ENCODE measurements at regions not wholly inside any gene's neighbourhood (a gene's known extent, or its start where the extent isn't known, plus 50 kb on each side); places are given as distances from the start of the nearest gene placed in this dataset.
"Not testable (repeated sequence)": the region's sequence is repeated elsewhere in the genome, so short reads cannot be mapped to it uniquely, and the experiment has no call there.

GRCh38 chr2:7846607-7847006, 835.2 kb upstream of the ID2 start:
- H3K27me3 ChIP-seq (ENCODE audit: insufficient read depth, low read length), result no peaks in the 10 kb centered on the region
- H3K4me3 ChIP-seq (ENCODE audit: low read length), result no peak overlapping the region
- H3K36me3 ChIP-seq (ENCODE audit: insufficient read depth, low read length), result no peaks in the 10 kb centered on the region
- H2AFZ ChIP-seq (ENCODE audit: low read depth, low read length), result no peak overlapping the region
- no peaks in the 10 kb centered on the region for H3K4me1 ChIP-seq (ENCODE audit: insufficient read depth, low read length)
- H3K9me3 ChIP-seq (ENCODE audit: low read length), result no peaks in the 10 kb centered on the region

- H2AFZ ChIP-seq (ENCODE audit: low read depth, low read length), result no peak overlapping the region
- H3K9me3 ChIP-seq (ENCODE audit: low read length), result no peaks in the 10 kb centered on the region
- H3K27me3 ChIP-seq (ENCODE audit: insufficient read depth, low read length), result no peaks in the 10 kb centered on the region
- no peaks in the 10 kb centered on the region for H3K36me3 ChIP-seq (ENCODE audit: insufficient read depth, low read length)
- H3K4me3 ChIP-seq (ENCODE audit: low read length), result no peak overlapping the region
- H3K4me1 ChIP-seq (ENCODE audit: insufficient read depth, low read length), result no peaks in the 10 kb centered on the region
Observed at GRCh38 chr2:7847321-7847720, 834.5 kb upstream of the ID2 start.

GRCh38 chr2:7849027-7849426, 832.8 kb upstream of the ID2 start:
- H2AFZ ChIP-seq (ENCODE audit: low read depth, low read length), result no peak overlapping the region
- no peaks in the 10 kb centered on the region for H3K27me3 ChIP-seq (ENCODE audit: insufficient read depth, low read length)
- H3K4me3 ChIP-seq (ENCODE audit: low read length), result no peak overlapping the region
- H3K36me3 ChIP-seq (ENCODE audit: insufficient read depth, low read length), result no peaks in the 10 kb centered on the region
- H3K4me1 ChIP-seq (ENCODE audit: insufficient read depth, low read length), result no peaks in the 10 kb centered on the region
- H3K9me3 ChIP-seq (ENCODE audit: low read length), result no peaks in the 10 kb centered on the region

- no peaks in the 10 kb centered on the region for H3K4me1 ChIP-seq (ENCODE audit: insufficient read depth, low read length)
- H2AFZ ChIP-seq (ENCODE audit: low read depth, low read length), result no peak overlapping the region
- H3K36me3 ChIP-seq (ENCODE audit: insufficient read depth, low read length), result no peaks in the 10 kb centered on the region
- H3K9me3 ChIP-seq (ENCODE audit: low read length), result no peaks in the 10 kb centered on the region
- no peak overlapping the region for H3K4me3 ChIP-seq (ENCODE audit: low read length)
- no peaks in the 10 kb centered on the region for H3K27me3 ChIP-seq (ENCODE audit: insufficient read depth, low read length)
Observed at GRCh38 chr2:7849531-7849930, 832.3 kb upstream of the ID2 start.

- Histone ChIP-seq H3K9me3 (ENCODE audit: low read length) (no peaks in the 10 kb centered on the region), H3K27me3 (ENCODE audit: insufficient read depth, low read length) (no peaks in the 10 kb centered on the region), H2AFZ (ENCODE audit: low read depth, low read length) (no peak overlapping the region), H3K36me3 (ENCODE audit: insufficient read depth, low read length) (no peaks in the 10 kb centered on the region), H3K4me1 (ENCODE audit: insufficient read depth, low read length) (no peaks in the 10 kb centered on the region), H3K4me3 (ENCODE audit: low read length) (no peak overlapping the region)
Observed at GRCh38 chr2:7852546-7852945, 829.3 kb upstream of the ID2 start.

- H3K27me3 ChIP-seq (ENCODE audit: insufficient read depth, low read length), result no peaks in the 10 kb centered on the region
- H2AFZ ChIP-seq (ENCODE audit: low read depth, low read length), result no peak overlapping the region
- H3K4me3 ChIP-seq (ENCODE audit: low read length), result no peak overlapping the region
- no peaks in the 10 kb centered on the region for H3K36me3 ChIP-seq (ENCODE audit: insufficient read depth, low read length)
- H3K4me1 ChIP-seq (ENCODE audit: insufficient read depth, low read length), result no peaks in the 10 kb centered on the region
- no peaks in the 10 kb centered on the region for H3K9me3 ChIP-seq (ENCODE audit: low read length)
Observed at GRCh38 chr2:7857904-7858303, 824.0 kb upstream of the ID2 start.

GRCh38 chr2:7858624-7859023, 823.2 kb upstream of the ID2 start:
- no peak overlapping the region for H3K4me3 ChIP-seq (ENCODE audit: low read length)
- H3K4me1 ChIP-seq (ENCODE audit: insufficient read depth, low read length), result no peaks in the 10 kb centered on the region
- no peak overlapping the region for H2AFZ ChIP-seq (ENCODE audit: low read depth, low read length)
- H3K36me3 ChIP-seq (ENCODE audit: insufficient read depth, low read length), result no peaks in the 10 kb centered on the region
- H3K27me3 ChIP-seq (ENCODE audit: insufficient read depth, low read length), result no peaks in the 10 kb centered on the region
- no peaks in the 10 kb centered on the region for H3K9me3 ChIP-seq (ENCODE audit: low read length)

- H2AFZ ChIP-seq (ENCODE audit: low read depth, low read length), result no peak overlapping the region
- H3K9me3 ChIP-seq (ENCODE audit: low read length), result no peaks in the 10 kb centered on the region
- H3K27me3 ChIP-seq (ENCODE audit: insufficient read depth, low read length), result no peaks in the 10 kb centered on the region
- no peak overlapping the region for H3K4me3 ChIP-seq (ENCODE audit: low read length)
- no peaks in the 10 kb centered on the region for H3K36me3 ChIP-seq (ENCODE audit: insufficient read depth, low read length)
- H3K4me1 ChIP-seq (ENCODE audit: insufficient read depth, low read length), result no peaks in the 10 kb centered on the region
Observed at GRCh38 chr2:7860693-7861092, 821.2 kb upstream of the ID2 start.

GRCh38 chr2:7861910-7862702, 819.8 kb upstream of the ID2 start:
- Histone ChIP-seq H3K36me3 (ENCODE audit: insufficient read depth, low read length) (no peaks in the 10 kb centered on the region), H3K4me1 (ENCODE audit: insufficient read depth, low read length) (no peaks in the 10 kb centered on the region), H3K9me3 (ENCODE audit: low read length) (no peaks in the 10 kb centered on the region), H2AFZ (ENCODE audit: low read depth, low read length) (no peak overlapping the region), H3K27me3 (ENCODE audit: insufficient read depth, low read length) (no peaks in the 10 kb centered on the region), H3K4me3 (ENCODE audit: low read length) (no peak overlapping the region)

GRCh38 chr2:7866104-7866503, 815.8 kb upstream of the ID2 start:
- Histone ChIP-seq H3K27me3 (ENCODE audit: insufficient read depth, low read length) (no peaks in the 10 kb centered on the region), H3K4me1 (ENCODE audit: insufficient read depth, low read length) (no peaks in the 10 kb centered on the region), H3K4me3 (ENCODE audit: low read length) (no peak overlapping the region), H2AFZ (ENCODE audit: low read depth, low read length) (no peak overlapping the region), H3K9me3 (ENCODE audit: low read length) (no peaks in the 10 kb centered on the region), H3K36me3 (ENCODE audit: insufficient read depth, low read length) (no peaks in the 10 kb centered on the region)

- Histone ChIP-seq H3K27me3 (ENCODE audit: insufficient read depth, low read length) (no peaks in the 10 kb centered on the region), H2AFZ (ENCODE audit: low read depth, low read length) (no peak overlapping the region), H3K4me3 (ENCODE audit: low read length) (no peak overlapping the region), H3K36me3 (ENCODE audit: insufficient read depth, low read length) (no peaks in the 10 kb centered on the region), H3K4me1 (ENCODE audit: insufficient read depth, low read length) (no peaks in the 10 kb centered on the region), H3K9me3 (ENCODE audit: low read length) (no peaks in the 10 kb centered on the region)
Observed at GRCh38 chr2:7866825-7867224, 815.0 kb upstream of the ID2 start.

- no peak overlapping the region for H3K4me3 ChIP-seq (ENCODE audit: low read length)
- no peaks in the 10 kb centered on the region for H3K36me3 ChIP-seq (ENCODE audit: insufficient read depth, low read length)
- no peak overlapping the region for H2AFZ ChIP-seq (ENCODE audit: low read depth, low read length)
- no peaks in the 10 kb centered on the region for H3K9me3 ChIP-seq (ENCODE audit: low read length)
- no peaks in the 10 kb centered on the region for H3K4me1 ChIP-seq (ENCODE audit: insufficient read depth, low read length)
- no peaks in the 10 kb centered on the region for H3K27me3 ChIP-seq (ENCODE audit: insufficient read depth, low read length)
Observed at GRCh38 chr2:7867867-7868266, 814.0 kb upstream of the ID2 start.

GRCh38 chr2:7868836-7869235, 813.0 kb upstream of the ID2 start:
- Histone ChIP-seq H3K9me3 (ENCODE audit: low read length) (no peaks in the 10 kb centered on the region), H3K4me1 (ENCODE audit: insufficient read depth, low read length) (no peaks in the 10 kb centered on the region), H3K4me3 (ENCODE audit: low read length) (no peak overlapping the region), H3K36me3 (ENCODE audit: insufficient read depth, low read length) (no peaks in the 10 kb centered on the region), H2AFZ (ENCODE audit: low read depth, low read length) (no peak overlapping the region), H3K27me3 (ENCODE audit: insufficient read depth, low read length) (no peaks in the 10 kb centered on the region)

- H3K4me1 ChIP-seq (ENCODE audit: insufficient read depth, low read length); H3K36me3 ChIP-seq (ENCODE audit: insufficient read depth, low read length); H3K9me3 ChIP-seq (ENCODE audit: low read length); H2AFZ ChIP-seq (ENCODE audit: low read depth, low read length); H3K27me3 ChIP-seq (ENCODE audit: insufficient read depth, low read length); H3K4me3 ChIP-seq (ENCODE audit: low read length): not testable (repeated sequence)
Observed at GRCh38 chr2:7876445-7876844, 805.4 kb upstream of the ID2 start.

All from neuron (in vitro differentiated cells).